HepG2 (cell line): ENCODE measurements at regions not wholly inside any gene's neighbourhood (a gene's known extent, or its start where the extent isn't known, plus 50 kb on each side); places are given as distances from the start of the nearest gene placed in this dataset.

Experiments
- ATAC-seq: fragments of 200-7000 bp; cut with Tn5 transposase; 3 replicates; pipeline ENCODE4 v1.9.1; 2020; ENCODE audit warnings: mild to moderate bottlenecking, moderate library complexity
- BruUV-seq: library from RNA; stranded (reverse); fragments of 400-500 nt; replicated peaks from 2 replicates; lab custom pipeline; 2021; lab: Mats Ljungman, UMichigan
- CTCF ChIA-PET: fragments of 300-600 bp; formaldehyde crosslinking; extraction: SDS; loops from one replicate; lab custom pipeline; 2021; ENCODE audit warnings: low total read pairs, inconsistent platforms, low intra/inter-chr PET ratio; lab: Yijun Ruan, JAX
- POLR2A ChIA-PET: fragments of 350-600 bp; sonication (Branson Sonifier 250); formaldehyde crosslinking; loops from one replicate; lab custom pipeline; 2020; ENCODE audit warnings: antibody characterized with exemption, inconsistent platforms; lab: Yijun Ruan, JAX
- DNase-seq: peaks from one replicate; pipeline ENCODE4 v3.0.0-alpha.2; 2015; ENCODE audit warnings: low spot score
- FAIRE-seq: peaks from 3 replicates; lab custom pipeline; 2011; peaks lifted over from hg19 to GRCh38; lab: Jason Lieb, UNC
- H2AFZ ChIP-seq: one replicate; pipeline ENCODE4 v1.6.1; 2011; ENCODE audit warnings: low read length, inconsistent platforms
- H3K27ac ChIP-seq: fragments of 300-600 bp; 3 replicates; pipeline ENCODE4 v1.8.0; 2011; ENCODE audit warnings: mixed run types, mild to moderate bottlenecking, mixed read lengths, low read length, inconsistent platforms; ENCODE audit not compliant: insufficient read depth; ENCODE audit errors: extremely low read length
- H3K27me3 ChIP-seq, 2 experiments: fragments of 200-600 bp in 1 of 2; 2 replicates in 1 of 2; 3 replicates in 1 of 2; pipeline versions ENCODE4 v1.6.0 to v1.8.0; 2011; ENCODE audit warnings: low read length in 2 of 2, mild to moderate bottlenecking in 2 of 2, moderate library complexity in 2 of 2, inconsistent platforms in 1 of 2; ENCODE audit not compliant: insufficient read depth in 2 of 2, control insufficient read depth in 1 of 2
- H3K36me3 ChIP-seq, 2 experiments: fragments of 200-600 bp in 1 of 2; replicated peaks in 1 of 2; 2 replicates in 1 of 2; 3 replicates in 1 of 2; pipeline versions ENCODE4 v1.5.1 to v1.8.0; 2011; ENCODE audit warnings: low read length in 2 of 2, inconsistent platforms in 1 of 2; ENCODE audit not compliant: insufficient read depth in 2 of 2, control insufficient read depth in 1 of 2
- H3K4me1 ChIP-seq: 2 replicates; pipeline ENCODE4 v1.5.1; 2012; ENCODE audit warnings: low read length, inconsistent platforms; ENCODE audit not compliant: insufficient read depth
- H3K4me2 ChIP-seq: 2 replicates; pipeline ENCODE4 v1.6.0; 2011; ENCODE audit warnings: low read depth, low read length, inconsistent platforms
- H3K4me3 ChIP-seq, 3 experiments: fragments of 200-600 bp in 1 of 3; sonication (generic), shearing (Covaris generic) in 1 of 3; replicated peaks in 1 of 3; 2 replicates each; pipeline ENCODE4 v1.5.1; 2011 to 2016; ENCODE audit warnings: low read length in 3 of 3, inconsistent platforms in 2 of 3, low read depth in 2 of 3, mild to moderate bottlenecking in 2 of 3, control low read depth in 1 of 3, mixed read lengths in 1 of 3; ENCODE audit not compliant: insufficient read depth in 1 of 3
- H3K79me2 ChIP-seq: one replicate; pipeline ENCODE4 v1.6.1; 2011; ENCODE audit warnings: low read length, inconsistent platforms; ENCODE audit not compliant: insufficient read depth
- H3K9ac ChIP-seq: 2 replicates; pipeline ENCODE4 v1.6.0; 2011; ENCODE audit warnings: mild to moderate bottlenecking, low read depth, low read length, inconsistent platforms; ENCODE audit not compliant: insufficient read depth
- H3K9me3 ChIP-seq: 2 replicates; pipeline ENCODE4 v1.5.1; 2012; ENCODE audit warnings: mild to moderate bottlenecking, low read length
- H4K20me1 ChIP-seq: 2 replicates; pipeline ENCODE4 v1.6.0; 2011; ENCODE audit warnings: inconsistent platforms, mild to moderate bottlenecking, low read length, moderate library complexity; ENCODE audit not compliant: insufficient read depth
- EP300 ChIP-seq, 3 experiments: sonication (generic) in 1 of 3; formaldehyde crosslinking in 1 of 3; IDR thresholded peaks; 2 replicates each; pipeline versions ENCODE4 v1.5.1 to v1.6.1; 2011 to 2020; ENCODE audit warnings: low read depth in 2 of 3, low read length in 2 of 3, borderline replicate concordance in 1 of 3, improper control_type of control experiment in 1 of 3, mild to moderate bottlenecking in 1 of 3, missing genetic modification reagents in 1 of 3, moderate library complexity in 1 of 3
- FOXO1 ChIP-seq: sonication (generic); formaldehyde crosslinking; IDR thresholded peaks from 2 replicates; pipeline ENCODE4 v1.4.0; 2020; ENCODE audit warnings: missing genetic modification reagents
- HNF1B ChIP-seq: sonication (generic); formaldehyde crosslinking; IDR thresholded peaks from 2 replicates; pipeline ENCODE4 v1.5.1; 2020; ENCODE audit warnings: mild to moderate bottlenecking, moderate library complexity, missing genetic modification reagents
- KAT7 ChIP-seq: IDR thresholded peaks from 2 replicates; pipeline ENCODE4 v1.6.1; 2018; ENCODE audit warnings: borderline replicate concordance, missing compliant biosample characterization
- NR0B2 ChIP-seq: sonication (generic); formaldehyde crosslinking; IDR thresholded peaks from 2 replicates; pipeline ENCODE4 v1.4.0; 2020; ENCODE audit warnings: mild to moderate bottlenecking, missing genetic modification reagents
- NR2C2 ChIP-seq: sonication (generic); formaldehyde crosslinking; IDR thresholded peaks from 2 replicates; pipeline ENCODE4 v1.4.0; 2020; ENCODE audit warnings: missing genetic modification reagents, mild to moderate bottlenecking, moderate library complexity, borderline replicate concordance
- POGZ ChIP-seq: sonication (generic); formaldehyde crosslinking; IDR thresholded peaks from 2 replicates; pipeline ENCODE4 v1.4.0; 2020; ENCODE audit warnings: mild to moderate bottlenecking, missing genetic modification reagents
- SNRNP70 ChIP-seq: fragments of 200-400 bp; formaldehyde crosslinking; IDR thresholded peaks from 2 replicates; pipeline ENCODE4 v1.6.1; 2017; ENCODE audit warnings: mild to moderate bottlenecking, low read depth, low read length, moderate library complexity
- ZNF724P ChIP-seq: sonication (generic); formaldehyde crosslinking; IDR thresholded peaks from 2 replicates; pipeline ENCODE4 v1.8.0; 2022; ENCODE audit warnings: missing genetic modification reagents, borderline replicate concordance
- ZNF749 ChIP-seq: sonication (generic); formaldehyde crosslinking; IDR thresholded peaks from 2 replicates; pipeline ENCODE4 v1.8.0; 2022; ENCODE audit warnings: mild to moderate bottlenecking, missing genetic modification reagents, moderate library complexity, borderline replicate concordance
- WGBS: methylation state at CpG from one replicate; pipeline ENCODE4 v1.1.6; 2017; ENCODE audit warnings: low lambda C conversion rate; 5-methylcytosine and 5-hydroxymethylcytosine counted together
- in situ Hi-C: cut with HindIII; loops from 2 replicates; pipeline ENCODE4 v1.10.0; 2017; ENCODE audit warnings: low pct_unique_long_range_greater_than_20kb; ENCODE audit not compliant: extremely low pct_ligation_motif_present
- intact Hi-C: fragments of 100-400 bp; cut with micrococcal nuclease; formaldehyde crosslinking; loops from one replicate; pipeline ENCODE4 v1.10.0; 2022; ENCODE audit not compliant: unreplicated experiment
- TF ChIP-seq, protein P1 (sequence below): sonication (generic); formaldehyde crosslinking; IDR thresholded peaks from 2 replicates; pipeline ENCODE4 v1.5.1; 2020; ENCODE audit warnings: mild to moderate bottlenecking, missing genetic modification reagents, borderline replicate concordance

- Histone ChIP-seq H3K4me1 (peaks cover 60% of the 10 kb centered on the region), H3K4me3 (no peak overlapping the region), H2AFZ (no peak overlapping the region), H3K36me3 (no peaks in the 10 kb centered on the region), H3K4me2 (no peak overlapping the region), H3K27me3 (no peaks in the 10 kb centered on the region), H4K20me1 (no peaks in the 10 kb centered on the region), H3K27ac (no peak overlapping the region), H3K79me2 (no peaks in the 10 kb centered on the region), H3K9ac (no peak overlapping the region), H3K9me3 (no peaks in the 10 kb centered on the region)
- ChIA-PET CTCF (no interaction called here), POLR2A (interaction anchor here (2.0 kb wide), 1 partner anchor 221 kb away, joined by 5 read pairs; the partner anchor contains the start of gene ENC1)
- 80% methylated on average over 4 of the region's 4 CpGs for WGBS
- FAIRE-seq (no peak), ATAC-seq (no peak), DNase-seq (no peak)
- no TSS peak for BruUV-seq
- intact Hi-C loops (no loop called here), in situ Hi-C loops (no loop called here)
- TF ChIP-seq KAT7 (CRISPR knock-in tag) (no peak), ZNF724P (CRISPR knock-in tag) (no peak), NR0B2 (CRISPR knock-in tag) (no peak)
Measured at GRCh38 chr5:74419468-74419867, 221.1 kb downstream of the ENC1 start.

DNA sequence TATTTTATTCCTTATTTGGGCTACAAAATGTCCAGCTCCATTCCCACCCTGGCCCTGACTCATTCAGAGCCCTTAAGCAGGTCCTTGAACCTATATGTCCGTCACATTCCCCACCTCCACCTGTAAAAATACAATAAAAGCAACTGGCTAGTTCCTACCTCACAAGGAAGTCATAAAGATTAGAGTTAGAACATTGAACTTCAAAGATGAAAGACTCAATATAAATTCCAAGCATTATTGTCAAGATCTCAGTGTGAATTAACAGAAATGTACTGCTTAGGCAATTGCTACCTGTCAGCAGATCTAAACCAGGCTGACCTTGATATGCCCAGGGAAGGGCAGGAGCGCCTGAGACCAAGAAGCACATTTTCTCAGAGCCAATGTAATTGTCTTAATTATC, 221.8 kb downstream of the ENC1 start:
- no peaks in the 10 kb centered on the region for H4K20me1 ChIP-seq
- 93% methylated on average over 2 of the region's 2 CpGs for WGBS
- no TSS peak for BruUV-seq
- H3K4me3 ChIP-seq: no peak overlapping the region
- no peak overlapping the region for H3K9ac ChIP-seq
- no peaks in the 10 kb centered on the region for H3K9me3 ChIP-seq
- CTCF ChIA-PET: no interaction called here
- H3K4me1 ChIP-seq: peaks cover 61% of the 10 kb centered on the region
- no peak for TF ChIP-seq FOXO1 (CRISPR knock-in tag)
- TF ChIP-seq SNRNP70: no peak
- no peak for TF ChIP-seq NR2C2
- no peak for TF ChIP-seq POGZ (CRISPR knock-in tag)
- TF ChIP-seq EP300 (IDR thresholded peaks at IDR 0.05; ENCODE audit: low read depth in 2 of 2, low read length in 2 of 2): peak in 1 of 2 experiments; percentile 8; a peak in 1 of 4 replicates
- no peak for TF ChIP-seq EP300 (CRISPR knock-in tag; IDR thresholded peaks at IDR 0.05; ENCODE audit: borderline replicate concordance)
- TF ChIP-seq, protein P1, sequence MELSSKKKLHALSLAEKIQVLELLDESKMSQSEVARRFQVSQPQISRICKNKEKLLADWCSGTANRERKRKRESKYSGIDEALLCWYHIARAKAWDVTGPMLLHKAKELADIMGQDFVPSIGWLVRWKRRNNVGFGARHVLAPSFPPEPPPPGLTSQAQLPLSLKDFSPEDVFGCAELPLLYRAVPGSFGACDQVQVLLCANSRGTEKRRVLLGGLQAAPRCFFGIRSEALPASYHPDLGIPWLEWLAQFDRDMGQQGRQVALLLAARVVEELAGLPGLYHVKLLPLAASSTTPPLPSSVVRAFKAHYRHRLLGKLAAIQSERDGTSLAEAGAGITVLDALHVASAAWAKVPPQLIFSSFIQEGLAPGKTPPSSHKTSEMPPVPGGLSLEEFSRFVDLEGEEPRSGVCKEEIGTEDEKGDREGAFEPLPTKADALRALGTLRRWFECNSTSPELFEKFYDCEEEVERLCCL: no peak
- no peak for TF ChIP-seq ZNF749 (CRISPR knock-in tag)
- TF ChIP-seq HNF1B (CRISPR knock-in tag): no peak
- FAIRE-seq (no peak), DNase-seq (no peak), ATAC-seq (no peak)
- no peak overlapping the region for H3K27ac ChIP-seq
- no peaks in the 10 kb centered on the region for H3K27me3 ChIP-seq
- H3K4me2 ChIP-seq: no peak overlapping the region
- H2AFZ ChIP-seq: no peak overlapping the region
- H3K36me3 ChIP-seq: no peaks in the 10 kb centered on the region
- H3K79me2 ChIP-seq: no peaks in the 10 kb centered on the region
- POLR2A ChIA-PET: interaction anchor here (2.0 kb wide), 1 partner anchor 222 kb away, joined by 5 read pairs; the partner anchor contains the start of gene ENC1
- intact Hi-C loops (no loop called here), in situ Hi-C loops (no loop called here)
